ENCODE measurements at regions not wholly inside any gene's neighbourhood (a gene's known extent, or its start where the extent isn't known, plus 50 kb on each side); places are given as distances from the start of the nearest gene placed in this dataset.

GRCh38 chr4:45350438-45350837 is 624.1 kb upstream of the GNPDA2 start:
- no peaks in the 10 kb centered on the region for H3K4me1 ChIP-seq
- TF ChIP-seq POLR2A (IDR thresholded peaks at IDR 0.05) (no peak), CTCF (IDR thresholded peaks at IDR 0.05) (no peak)
- DNase-seq = no peak
- H3K27me3 ChIP-seq = no peaks in the 10 kb centered on the region
- no peaks in the 10 kb centered on the region for H3K36me3 ChIP-seq (ENCODE audit: low read depth, missing control alignments)
- H3K9me3 ChIP-seq = no peaks in the 10 kb centered on the region
- intact Hi-C loops (cut with DNase I; ENCODE audit: low total_unique reads) = no loop called here
- no peak overlapping the region for H3K27ac ChIP-seq
- no peak overlapping the region for H3K4me3 ChIP-seq
- 31 to 38% methylated on average over 1 of the region's 1 CpG for WGBS, 2 donors

DNA sequence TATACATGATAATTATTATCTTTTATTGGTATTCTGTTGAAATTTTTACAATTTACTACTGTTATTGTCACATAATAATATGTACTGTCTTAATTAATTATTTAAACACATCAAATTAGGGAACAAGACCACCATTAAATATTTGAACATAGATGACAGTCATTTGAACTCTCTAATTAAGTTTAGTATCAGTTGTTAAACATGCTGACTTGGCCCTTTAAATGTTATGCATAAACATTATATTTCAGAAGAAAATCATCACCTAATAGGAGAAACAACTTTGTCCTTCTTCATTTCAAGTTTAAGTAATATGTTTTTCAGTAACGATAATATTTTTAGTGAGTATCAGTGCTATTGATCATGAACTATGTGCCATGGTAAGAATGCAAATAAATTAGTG is 623.5 kb upstream of the GNPDA2 start:
- Histone ChIP-seq H3K9me3 (no peaks in the 10 kb centered on the region), H3K36me3 (ENCODE audit: low read depth, missing control alignments) (no peaks in the 10 kb centered on the region), H3K27ac (no peak overlapping the region), H3K4me1 (no peaks in the 10 kb centered on the region), H3K4me3 (no peak overlapping the region), H3K27me3 (no peaks in the 10 kb centered on the region)
- 62 to 82% methylated on average over 1 of the region's 1 CpG for WGBS, 2 donors
- intact Hi-C loops (cut with DNase I; ENCODE audit: low total_unique reads) = no loop called here
- no peak for TF ChIP-seq CTCF (IDR thresholded peaks at IDR 0.05)
- TF ChIP-seq POLR2A (IDR thresholded peaks at IDR 0.05) = no peak
- DNase-seq = no peak

DNA sequence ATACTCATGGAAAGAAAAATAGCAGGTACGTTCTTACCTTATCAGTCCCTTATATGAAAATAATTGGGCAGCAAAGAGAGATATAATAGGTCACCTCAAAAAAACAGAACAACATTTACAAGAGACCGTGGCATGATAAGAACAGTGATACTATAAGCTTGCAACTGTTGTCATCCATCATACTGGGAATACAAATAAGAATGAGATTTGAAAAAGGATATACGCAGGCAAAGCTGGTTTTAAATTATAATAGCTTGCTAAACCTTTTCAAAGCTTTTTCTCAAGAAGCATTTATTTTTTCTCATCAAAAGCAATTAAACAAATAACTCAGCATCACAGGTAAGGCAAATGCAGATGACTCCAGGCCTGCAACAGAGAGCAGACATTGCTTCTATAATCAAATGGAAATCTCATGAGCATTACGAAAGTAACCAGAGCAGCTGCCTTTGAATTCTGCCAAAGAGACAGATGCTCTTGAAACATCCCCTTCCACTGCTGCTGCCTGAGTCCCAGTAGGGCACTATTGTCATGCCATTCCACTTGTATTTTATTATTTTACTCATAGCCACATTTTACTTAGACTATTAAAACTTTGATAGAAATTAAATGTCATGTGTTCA is 620.6 kb upstream of the GNPDA2 start:
- TF ChIP-seq POLR2A (IDR thresholded peaks at IDR 0.05) (no peak), CTCF (IDR thresholded peaks at IDR 0.05) (no peak)
- Histone ChIP-seq H3K27me3 (no peaks in the 10 kb centered on the region), H3K27ac (no peak overlapping the region), H3K4me1 (no peaks in the 10 kb centered on the region), H3K9me3 (no peaks in the 10 kb centered on the region), H3K36me3 (ENCODE audit: low read depth, missing control alignments) (no peaks in the 10 kb centered on the region), H3K4me3 (no peak overlapping the region)
- 74 to 82% methylated on average over 4 of the region's 4 CpGs for WGBS, 2 donors
- intact Hi-C loops (cut with DNase I; ENCODE audit: low total_unique reads) = no loop called here
- no peak for DNase-seq

DNA sequence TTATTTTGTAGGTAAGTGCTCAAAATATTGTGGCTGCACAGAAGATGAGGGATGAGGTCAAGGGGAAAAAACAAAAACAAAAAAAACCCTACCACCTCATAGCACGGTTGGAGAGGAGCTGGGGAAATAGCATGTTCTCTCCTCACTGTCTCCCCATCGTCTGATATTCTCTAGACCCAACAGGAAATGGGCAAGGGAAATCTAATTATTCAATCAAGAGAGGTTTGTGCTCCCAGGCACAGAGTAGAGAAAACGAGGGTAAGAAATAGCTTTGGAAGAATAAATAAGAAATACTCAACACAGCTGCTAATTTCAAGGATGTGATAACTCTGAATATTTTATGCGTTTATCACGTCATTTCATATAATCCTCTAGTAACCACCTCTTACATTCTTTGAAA is 619.2 kb upstream of the GNPDA2 start:
- H3K9me3 ChIP-seq = no peaks in the 10 kb centered on the region
- no peaks in the 10 kb centered on the region for H3K27me3 ChIP-seq
- DNase-seq = no peak
- no peak for TF ChIP-seq POLR2A (IDR thresholded peaks at IDR 0.05)
- TF ChIP-seq CTCF (IDR thresholded peaks at IDR 0.05) = no peak
- H3K4me1 ChIP-seq = no peaks in the 10 kb centered on the region
- intact Hi-C loops (cut with DNase I; ENCODE audit: low total_unique reads) = no loop called here
- no peak overlapping the region for H3K27ac ChIP-seq
- 51 to 65% methylated on average over 5 of the region's 5 CpGs for WGBS, 2 donors
- H3K4me3 ChIP-seq = no peak overlapping the region
- no peaks in the 10 kb centered on the region for H3K36me3 ChIP-seq (ENCODE audit: low read depth, missing control alignments)

GRCh38 chr4:45331802-45332201 is 605.4 kb upstream of the GNPDA2 start:
- no peaks in the 10 kb centered on the region for H3K36me3 ChIP-seq (ENCODE audit: low read depth, missing control alignments)

More at GRCh38 chr4:45331802-45332201, 605.4 kb upstream of the GNPDA2 start:
- no peak for DNase-seq
- WGBS, 2 donors = 42 to 67% methylated on average over 5 of the region's 5 CpGs
- Histone ChIP-seq H3K27me3 (no peaks in the 10 kb centered on the region), H3K4me1 (no peaks in the 10 kb centered on the region), H3K27ac (no peak overlapping the region), H3K4me3 (no peak overlapping the region), H3K9me3 (no peaks in the 10 kb centered on the region)
- TF ChIP-seq POLR2A (IDR thresholded peaks at IDR 0.05) = no peak
- TF ChIP-seq CTCF (IDR thresholded peaks at IDR 0.05) = no peak
- intact Hi-C loops (cut with DNase I; ENCODE audit: low total_unique reads) = no loop called here
